WI38 (cell line): ENCODE measurements at regions not wholly inside any gene's neighbourhood (a gene's known extent, or its start where the extent isn't known, plus 50 kb on each side); places are given as distances from the start of the nearest gene placed in this dataset.
"Not testable (repeated sequence)": the region's sequence is repeated elsewhere in the genome, so short reads cannot be mapped to it uniquely, and the experiment has no call there.

ENCODE experiments used
- H3K4me3 ChIP-seq: 2 replicates; pipeline ENCODE4 v1.5.1; 2011; ENCODE audit warnings: low read depth, mild to moderate bottlenecking, control low read depth, low read length
- CTCF ChIP-seq: IDR thresholded peaks from 2 replicates; pipeline ENCODE4 v1.5.1; 2012; ENCODE audit warnings: low read depth, mild to moderate bottlenecking, control low read depth, low read length

- TF ChIP-seq CTCF, result no peak
- H3K4me3 ChIP-seq, result no peak overlapping the region
These were observed 520.8 kb downstream of the REEP3 start for GRCh38 chr10:64041989-64042490.

GRCh38 chr10:64044098-64044497 lies 522.9 kb downstream of the REEP3 start:
- TF ChIP-seq CTCF, result no peak
- no peak overlapping the region for H3K4me3 ChIP-seq

GRCh38 chr10:64044957-64045632 lies 523.9 kb downstream of the REEP3 start:
- H3K4me3 ChIP-seq, result not testable (repeated sequence)

DNA sequence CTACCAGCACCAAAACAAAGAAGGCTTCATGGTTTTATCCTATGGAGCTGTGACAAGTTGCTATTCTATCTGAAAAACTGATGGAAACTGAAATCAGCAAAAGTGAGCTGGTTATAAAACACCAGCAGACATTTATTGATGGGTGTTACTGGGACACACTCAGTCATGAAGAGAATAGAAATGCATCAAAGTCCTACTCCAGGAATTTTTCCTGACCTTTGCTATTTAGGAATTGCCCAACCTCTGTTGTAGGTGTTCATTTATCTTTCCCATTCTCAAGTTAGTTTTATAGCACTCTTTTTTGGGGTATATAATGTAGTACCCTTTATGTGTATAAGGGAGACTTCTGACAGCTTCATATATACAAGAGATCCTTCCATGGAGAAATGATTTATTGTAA lies 533.2 kb downstream of the REEP3 start:
- TF ChIP-seq CTCF, result no peak
- H3K4me3 ChIP-seq, result no peak overlapping the region

DNA sequence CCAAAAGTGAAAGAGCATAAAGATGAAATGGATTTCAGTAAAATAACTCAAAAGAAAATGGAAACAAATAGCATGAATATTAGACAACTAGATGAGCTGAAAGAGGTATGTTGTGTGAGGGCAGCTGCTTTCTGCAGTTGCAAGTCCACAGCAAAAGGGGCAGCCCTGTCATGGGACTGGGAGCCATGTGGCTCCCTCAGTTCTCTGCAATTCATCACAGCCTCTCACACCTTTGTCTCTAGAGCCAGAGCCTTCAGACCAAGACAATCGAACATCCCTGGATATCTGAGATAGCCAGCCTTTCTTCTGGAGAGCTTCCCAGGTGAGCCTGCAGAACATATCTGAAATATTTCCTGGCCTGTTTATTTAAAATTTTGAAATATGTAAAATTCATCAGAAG lies 538.7 kb downstream of the REEP3 start:
- H3K4me3 ChIP-seq, result no peak overlapping the region
- no peak for TF ChIP-seq CTCF

GRCh38 chr10:64060389-64060788 lies 539.2 kb downstream of the REEP3 start:
- H3K4me3 ChIP-seq, result no peak overlapping the region
- TF ChIP-seq CTCF, result no peak

DNA sequence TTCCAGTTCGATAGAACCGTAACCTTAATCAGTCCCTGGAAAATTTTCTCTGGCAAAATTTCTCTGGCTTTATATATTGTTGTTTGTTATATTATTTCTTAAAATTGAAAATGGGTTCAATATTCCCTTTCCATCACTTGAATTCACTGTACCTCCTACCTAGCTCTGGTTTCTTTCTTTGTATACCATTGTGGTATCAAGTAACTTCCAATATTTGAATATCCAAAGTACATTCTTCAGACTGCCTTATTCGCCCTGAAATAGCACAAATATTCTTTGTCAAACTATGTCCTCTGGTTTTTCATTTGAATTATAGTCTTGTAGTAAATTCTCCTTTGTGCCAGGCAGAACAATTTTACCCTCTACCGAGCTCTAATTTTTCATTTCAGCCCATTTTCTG lies 541.6 kb downstream of the REEP3 start:
- no peak for TF ChIP-seq CTCF
- no peak overlapping the region for H3K4me3 ChIP-seq
